SJSA1 (cell line): ENCODE measurements at regions not wholly inside any gene's neighbourhood (a gene's known extent, or its start where the extent isn't known, plus 50 kb on each side); places are given as distances from the start of the nearest gene placed in this dataset.
"Not testable (repeated sequence)": the region's sequence is repeated elsewhere in the genome, so short reads cannot be mapped to it uniquely, and the experiment has no call there.

Source experiments
- DNase-seq, 2 experiments: peaks; one replicate each; pipeline ENCODE4 v3.0.0-alpha.2; 2015 to 2020; ENCODE audit warnings: low spot score in 2 of 2, low read depth in 1 of 2
- H3K27ac ChIP-seq: fragments of 250-450 bp; sonication (Bioruptor Pico); 2 replicates; pipeline ENCODE4 v1.5.1; 2020; ENCODE audit warnings: mild to moderate bottlenecking, moderate library complexity
- H3K27me3 ChIP-seq: fragments of 250-450 bp; sonication (Bioruptor Pico); replicated peaks from 2 replicates; pipeline ENCODE4 v1.5.1; 2020; ENCODE audit warnings: mild to moderate bottlenecking, moderate library complexity
- H3K36me3 ChIP-seq: fragments of 250-450 bp; sonication (Bioruptor Pico); 2 replicates; pipeline ENCODE4 v1.5.1; 2020; ENCODE audit warnings: mild to moderate bottlenecking
- H3K4me1 ChIP-seq: fragments of 250-450 bp; sonication (Bioruptor Pico); replicated peaks from 2 replicates; pipeline ENCODE4 v1.6.1; 2021; ENCODE audit warnings: mild to moderate bottlenecking
- H3K4me3 ChIP-seq: fragments of 250-450 bp; sonication (Bioruptor Pico); 2 replicates; pipeline ENCODE4 v1.5.1; 2020; ENCODE audit warnings: mild to moderate bottlenecking
- H3K9me3 ChIP-seq: fragments of 250-450 bp; sonication (Bioruptor Pico); replicated peaks from 2 replicates; pipeline ENCODE4 v1.5.1; 2020; ENCODE audit warnings: mild to moderate bottlenecking

DNA sequence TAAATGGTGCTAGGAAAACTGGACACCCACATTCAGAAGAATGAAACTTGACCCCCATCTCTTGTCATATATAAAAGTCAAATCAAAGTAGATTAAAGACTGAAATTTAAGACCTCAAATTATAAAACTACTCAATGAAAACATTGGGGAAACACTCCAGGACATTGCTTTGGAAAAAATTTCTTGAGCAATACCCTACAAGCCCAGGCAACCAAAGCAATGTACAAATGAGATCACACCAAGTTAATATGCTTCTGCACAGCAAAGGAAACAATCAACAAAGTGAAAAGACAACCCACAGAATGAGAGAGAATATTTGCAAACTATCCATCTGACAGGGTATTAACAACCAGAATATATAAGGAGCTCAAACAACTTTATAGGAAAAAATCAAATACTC lies 407.9 kb upstream of the BTBD3 start:
- Histone ChIP-seq H3K27ac (no peak overlapping the region), H3K4me1 (no peaks in the 10 kb centered on the region), H3K27me3 (no peaks in the 10 kb centered on the region), H3K4me3 (no peak overlapping the region), H3K9me3 (no peaks in the 10 kb centered on the region), H3K36me3 (no peaks in the 10 kb centered on the region)
- no peak for DNase-seq

GRCh38 chr20:11511821-11512220 lies 405.9 kb upstream of the BTBD3 start:
- Histone ChIP-seq H3K9me3 (no peaks in the 10 kb centered on the region), H3K4me3 (no peak overlapping the region), H3K27ac (no peak overlapping the region), H3K36me3 (no peaks in the 10 kb centered on the region), H3K4me1 (no peaks in the 10 kb centered on the region), H3K27me3 (no peaks in the 10 kb centered on the region)
- no peak for DNase-seq

- H3K4me3 ChIP-seq, H3K27me3 ChIP-seq, H3K36me3 ChIP-seq, H3K4me1 ChIP-seq, H3K9me3 ChIP-seq, DNase-seq, H3K27ac ChIP-seq: not testable (repeated sequence)
Measured at GRCh38 chr20:11513241-11513745, 404.4 kb upstream of the BTBD3 start.

GRCh38 chr20:11516448-11516847 lies 401.2 kb upstream of the BTBD3 start:
- no peaks in the 10 kb centered on the region for H3K27me3 ChIP-seq
- no peak overlapping the region for H3K27ac ChIP-seq
- H3K4me1 ChIP-seq, result peaks cover 13% of the 10 kb centered on the region
- no peaks in the 10 kb centered on the region for H3K9me3 ChIP-seq
- H3K36me3 ChIP-seq, result no peaks in the 10 kb centered on the region
- DNase-seq, result no peak
- no peak overlapping the region for H3K4me3 ChIP-seq

- H3K9me3 ChIP-seq, result no peaks in the 10 kb centered on the region
- H3K4me1 ChIP-seq, result peaks cover 28% of the 10 kb centered on the region
- DNase-seq, result no peak
- H3K36me3 ChIP-seq, result no peaks in the 10 kb centered on the region
- no peak overlapping the region for H3K4me3 ChIP-seq
- no peak overlapping the region for H3K27ac ChIP-seq
- H3K27me3 ChIP-seq, result no peaks in the 10 kb centered on the region
Measured at GRCh38 chr20:11520596-11520995, 397.1 kb upstream of the BTBD3 start.

DNA sequence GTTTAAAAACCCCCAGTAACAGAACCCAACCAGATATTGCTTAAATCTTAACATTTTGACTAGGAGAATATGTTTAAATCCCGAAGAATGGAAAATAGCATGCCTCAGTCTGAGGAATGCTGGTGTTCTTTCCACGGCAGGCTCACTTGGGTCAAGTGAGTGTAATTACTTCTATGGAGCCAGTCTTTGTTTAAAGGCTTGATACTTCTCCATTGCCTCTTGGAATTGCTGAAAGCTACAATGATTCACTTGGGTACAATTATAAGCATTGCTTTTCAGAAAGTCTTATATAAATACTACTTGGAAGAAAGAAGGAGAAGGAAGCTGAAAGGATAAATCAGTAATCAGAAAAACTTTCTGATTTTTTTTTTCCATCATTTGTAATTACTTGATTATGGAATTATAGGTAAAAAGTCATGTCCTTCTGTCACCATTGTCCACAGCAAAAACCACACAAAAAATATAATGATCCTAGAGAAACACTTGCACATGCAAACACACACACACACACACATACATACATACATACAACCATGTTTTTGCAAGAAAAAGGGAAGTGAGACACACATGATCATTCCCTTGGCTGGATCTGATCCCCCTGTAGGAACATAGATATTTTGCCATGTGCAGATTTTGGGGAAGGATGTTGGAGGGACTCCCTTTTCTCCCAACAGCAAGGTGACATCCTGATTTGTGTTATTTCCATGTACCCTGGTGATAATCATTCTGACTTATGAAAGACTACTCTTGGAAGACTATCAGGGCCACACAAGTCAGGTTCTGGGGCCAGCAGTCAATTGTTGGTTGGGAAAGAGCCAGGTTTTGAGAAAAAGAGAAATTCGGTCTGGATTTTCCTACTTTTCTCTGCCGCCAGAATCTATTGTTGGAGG lies 396.0 kb upstream of the BTBD3 start:
- no peaks in the 10 kb centered on the region for H3K36me3 ChIP-seq
- peak overlapping the region; percentile 38; the same call in 1 of the 2 replicates for H3K27ac ChIP-seq
- H3K27me3 ChIP-seq, result no peaks in the 10 kb centered on the region
- H3K4me1 ChIP-seq, result peaks cover 28% of the 10 kb centered on the region
- no peaks in the 10 kb centered on the region for H3K9me3 ChIP-seq
- no peak overlapping the region for H3K4me3 ChIP-seq
- DNase-seq, result peak in 1 of 2 experiments; percentile 18

- peak in 1 of 2 experiments; percentile 63 for DNase-seq
- H3K4me1 ChIP-seq, result peaks cover 28% of the 10 kb centered on the region
- H3K36me3 ChIP-seq, result no peaks in the 10 kb centered on the region
- no peaks in the 10 kb centered on the region for H3K9me3 ChIP-seq
- no peak overlapping the region for H3K4me3 ChIP-seq
- no peaks in the 10 kb centered on the region for H3K27me3 ChIP-seq
- peak overlapping the region; percentile 38; the same call in 1 of the 2 replicates for H3K27ac ChIP-seq
Measured at GRCh38 chr20:11522366-11522741, 395.3 kb upstream of the BTBD3 start.

DNA sequence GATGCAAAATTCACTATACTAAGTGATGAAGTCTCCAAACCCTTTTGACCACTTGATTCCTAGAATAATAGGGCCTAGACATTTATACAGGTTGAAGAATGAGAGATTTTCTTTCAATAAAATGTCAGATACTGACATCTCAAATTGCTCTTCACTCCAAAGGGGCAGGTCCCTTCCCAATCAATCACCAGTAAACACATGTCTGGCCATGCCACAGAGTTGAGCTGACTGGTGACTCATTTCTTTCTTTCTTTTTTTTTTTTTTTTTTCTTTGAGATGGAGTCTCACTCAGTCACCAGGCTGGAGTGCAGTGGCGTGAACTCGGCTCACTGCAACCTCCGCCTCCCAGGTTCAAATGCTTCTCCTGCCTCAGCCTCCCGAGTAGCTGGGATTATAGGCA lies 388.6 kb upstream of the BTBD3 start:
- no peaks in the 10 kb centered on the region for H3K36me3 ChIP-seq
- no peaks in the 10 kb centered on the region for H3K9me3 ChIP-seq
- no peak overlapping the region for H3K4me3 ChIP-seq
- H3K27me3 ChIP-seq, result no peaks in the 10 kb centered on the region
- H3K27ac ChIP-seq, result no peak overlapping the region
- H3K4me1 ChIP-seq, result no peaks in the 10 kb centered on the region
- DNase-seq, result no peak

- Histone ChIP-seq H3K4me3 (no peak overlapping the region), H3K4me1 (no peaks in the 10 kb centered on the region), H3K36me3 (no peaks in the 10 kb centered on the region), H3K27me3 (no peaks in the 10 kb centered on the region), H3K9me3 (no peaks in the 10 kb centered on the region), H3K27ac (no peak overlapping the region)
- DNase-seq, result no peak
Measured at GRCh38 chr20:11537032-11537431, 380.7 kb upstream of the BTBD3 start.

- Histone ChIP-seq H3K4me3 (no peak overlapping the region), H3K27ac (no peak overlapping the region), H3K4me1 (peaks cover 16% of the 10 kb centered on the region), H3K27me3 (no peaks in the 10 kb centered on the region), H3K36me3 (no peaks in the 10 kb centered on the region), H3K9me3 (no peaks in the 10 kb centered on the region)
- DNase-seq, result no peak
Measured at GRCh38 chr20:11539450-11539849, 378.2 kb upstream of the BTBD3 start.

GRCh38 chr20:11540558-11540957 lies 377.1 kb upstream of the BTBD3 start:
- H3K36me3 ChIP-seq, result no peaks in the 10 kb centered on the region
- H3K4me3 ChIP-seq, result no peak overlapping the region
- no peaks in the 10 kb centered on the region for H3K27me3 ChIP-seq
- DNase-seq, result no peak
- H3K27ac ChIP-seq, result no peak overlapping the region
- H3K9me3 ChIP-seq, result no peaks in the 10 kb centered on the region
- peaks cover 16% of the 10 kb centered on the region for H3K4me1 ChIP-seq

DNA sequence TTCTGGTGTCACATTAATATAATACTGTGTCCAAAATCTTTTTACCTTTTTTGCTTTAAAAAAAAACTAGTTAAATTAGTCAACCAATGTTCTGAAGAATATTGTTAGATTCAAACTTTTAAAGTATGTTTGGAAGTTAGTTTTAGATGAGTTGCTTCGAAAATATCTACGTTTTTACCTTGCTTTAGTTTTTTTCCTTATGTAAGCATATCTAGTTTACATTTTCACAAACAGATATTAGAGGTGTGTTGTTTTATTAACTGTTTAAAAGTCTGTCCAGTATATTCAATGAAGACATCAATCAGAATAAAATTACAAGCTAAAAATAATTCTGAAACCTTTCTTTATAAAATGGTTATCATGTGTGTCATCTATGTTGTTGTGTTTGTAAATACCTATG lies 375.0 kb upstream of the BTBD3 start:
- no peak for DNase-seq
- Histone ChIP-seq H3K4me3 (no peak overlapping the region), H3K4me1 (peaks cover 16% of the 10 kb centered on the region), H3K27ac (no peak overlapping the region), H3K27me3 (no peaks in the 10 kb centered on the region), H3K9me3 (no peaks in the 10 kb centered on the region), H3K36me3 (no peaks in the 10 kb centered on the region)

DNA sequence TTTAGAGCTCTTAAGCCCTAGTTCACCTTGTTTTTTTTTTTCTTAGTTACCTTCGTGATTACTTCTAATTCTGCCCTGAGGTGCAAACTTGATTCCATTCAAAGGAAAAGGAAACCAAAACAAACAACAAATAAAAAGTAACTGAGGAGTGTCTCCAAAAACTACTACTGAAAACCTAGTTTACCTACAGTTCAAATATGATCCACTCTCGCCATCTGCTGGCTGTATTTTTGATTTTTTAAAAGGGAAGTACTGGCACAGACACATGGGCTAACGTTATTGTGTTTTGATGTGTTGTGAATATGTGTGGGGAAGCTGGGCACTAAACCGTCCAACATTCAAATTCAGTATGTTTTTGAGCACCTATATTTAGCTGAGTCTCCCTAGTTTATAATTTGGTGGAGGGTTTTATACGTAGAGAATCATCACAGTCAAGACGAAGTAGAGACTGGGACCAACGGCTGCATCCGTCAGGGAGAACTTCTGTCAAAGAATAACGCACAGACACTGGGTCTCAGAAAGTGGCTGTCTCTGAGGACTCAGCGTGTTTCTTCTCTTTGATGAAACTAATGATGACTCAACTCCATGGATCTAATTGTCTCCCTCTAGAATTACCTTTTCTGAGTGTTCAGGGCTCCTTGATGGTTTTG lies 373.5 kb upstream of the BTBD3 start:
- DNase-seq, result peak in 1 of 2 experiments; percentile 78
- Histone ChIP-seq H3K27me3 (no peaks in the 10 kb centered on the region), H3K36me3 (no peaks in the 10 kb centered on the region), H3K4me1 (peaks cover 16% of the 10 kb centered on the region), H3K9me3 (no peaks in the 10 kb centered on the region), H3K27ac (peak overlapping the region; percentile 1), H3K4me3 (no peak overlapping the region)

DNA sequence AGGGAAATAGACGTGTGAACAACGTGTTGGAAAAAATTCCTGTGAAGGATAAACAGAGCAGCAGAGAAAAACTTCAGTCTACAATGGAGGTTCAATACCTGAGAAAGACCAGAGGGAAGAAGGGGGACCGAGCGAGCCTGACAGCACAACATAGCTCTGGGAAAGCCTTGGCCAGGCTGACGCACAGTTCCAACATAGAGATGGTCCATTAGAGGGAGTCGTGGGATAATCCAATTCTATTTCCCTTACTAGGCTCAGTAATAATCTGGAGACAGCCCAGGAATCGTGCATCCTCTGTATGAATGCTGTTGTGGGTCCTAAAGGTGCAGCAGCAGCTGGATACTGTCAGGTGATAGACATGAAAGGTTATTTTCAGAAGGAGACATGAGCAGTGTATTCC lies 370.8 kb upstream of the BTBD3 start:
- no peak for DNase-seq
- Histone ChIP-seq H3K27me3 (no peaks in the 10 kb centered on the region), H3K4me3 (no peak overlapping the region), H3K9me3 (no peaks in the 10 kb centered on the region), H3K4me1 (peaks cover 16% of the 10 kb centered on the region), H3K36me3 (no peaks in the 10 kb centered on the region), H3K27ac (no peak overlapping the region)
